Tibial artery (tissue), 4 donors: ENCODE measurements at regions not wholly inside any gene's neighbourhood (a gene's known extent, or its start where the extent isn't known, plus 50 kb on each side); places are given as distances from the start of the nearest gene placed in this dataset.

Experiments used
- DNase-seq, 2 donors: peaks; one replicate each; pipeline ENCODE4 v3.0.0-alpha.2; 2019
- H3K27ac ChIP-seq, 2 donors: fragments of 200-600 bp; sonication (generic) in 1 of 2; 1 replicate in 1 of 2; 2 replicates in 1 of 2; pipeline ENCODE4 v1.5.1; 2018 to 2019; ENCODE audit warnings: mild to moderate bottlenecking in 1 of 2
- H3K27me3 ChIP-seq, 2 donors: fragments of 200-600 bp; sonication (generic) in 1 of 2; one replicate each; pipeline versions ENCODE4 v1.5.1 to v1.6.0; 2016 to 2019
- H3K36me3 ChIP-seq, 3 donors: fragments of 200-600 bp; sonication (generic) in 2 of 3; one replicate each; pipeline ENCODE4 v1.5.1; 2016 to 2019; ENCODE audit warnings: mild to moderate bottlenecking in 2 of 3
- H3K4me1 ChIP-seq, 4 donors: fragments of 200-600 bp; sonication (generic) in 2 of 4; 1 replicate in 3 of 4; 2 replicates in 1 of 4; pipeline ENCODE4 v1.5.1; 2016 to 2019
- H3K4me3 ChIP-seq, 2 donors: fragments of 200-600 bp; sonication (generic) in 1 of 2; 1 replicate in 1 of 2; 2 replicates in 1 of 2; pipeline ENCODE4 v1.5.1; 2018 to 2019; ENCODE audit warnings: mild to moderate bottlenecking in 2 of 2
- H3K9me3 ChIP-seq, 3 donors: fragments of 200-600 bp; sonication (generic) in 1 of 3; one replicate each; pipeline ENCODE4 v1.5.1; 2016 to 2019
- intact Hi-C: fragments of 100-400 bp; cut with DNase I; formaldehyde crosslinking; loops from one replicate; pipeline ENCODE4 v1.15.0; 2023; ENCODE audit warnings: low total_unique reads
- TF ChIP-seq, protein P1 (sequence below), 2 experiments: fragments of 200-600 bp in 1 of 2; fragments of 450-650 bp in 1 of 2; IDR thresholded peaks; one replicate each; pipeline ENCODE4 v1.5.1; 2017 to 2019; ENCODE audit warnings: antibody characterized with exemption in 2 of 2, mild to moderate bottlenecking in 1 of 2, moderate library complexity in 1 of 2

DNA sequence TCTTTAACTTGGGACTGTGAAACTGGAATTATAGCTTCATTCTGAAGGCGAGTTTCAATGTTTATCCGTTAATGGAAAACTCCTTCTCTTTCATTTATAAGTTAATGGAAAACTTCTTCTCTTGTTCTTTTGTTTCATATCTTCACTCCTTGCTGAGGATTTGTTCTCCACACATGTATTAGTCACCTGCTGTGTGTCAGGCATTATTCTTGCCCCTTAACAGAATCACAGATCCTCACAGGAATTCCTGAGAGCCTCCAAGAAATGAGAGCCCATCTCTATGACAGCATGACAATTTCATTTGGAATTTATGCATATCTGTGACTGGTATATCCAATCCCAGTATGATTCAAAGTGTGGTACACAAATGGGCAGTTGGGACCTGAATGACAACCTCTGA is 545.8 kb downstream of the BCL11A start:
- DNase-seq: no peak
- Histone ChIP-seq H3K36me3 (no peaks in the 10 kb centered on the region), H3K27me3 (no peaks in the 10 kb centered on the region), H3K9me3 (no peaks in the 10 kb centered on the region), H3K27ac (no peak overlapping the region), H3K4me3 (no peak overlapping the region), H3K4me1 (no peaks in the 10 kb centered on the region)
- intact Hi-C loops: no loop called here
- TF ChIP-seq, protein P1, sequence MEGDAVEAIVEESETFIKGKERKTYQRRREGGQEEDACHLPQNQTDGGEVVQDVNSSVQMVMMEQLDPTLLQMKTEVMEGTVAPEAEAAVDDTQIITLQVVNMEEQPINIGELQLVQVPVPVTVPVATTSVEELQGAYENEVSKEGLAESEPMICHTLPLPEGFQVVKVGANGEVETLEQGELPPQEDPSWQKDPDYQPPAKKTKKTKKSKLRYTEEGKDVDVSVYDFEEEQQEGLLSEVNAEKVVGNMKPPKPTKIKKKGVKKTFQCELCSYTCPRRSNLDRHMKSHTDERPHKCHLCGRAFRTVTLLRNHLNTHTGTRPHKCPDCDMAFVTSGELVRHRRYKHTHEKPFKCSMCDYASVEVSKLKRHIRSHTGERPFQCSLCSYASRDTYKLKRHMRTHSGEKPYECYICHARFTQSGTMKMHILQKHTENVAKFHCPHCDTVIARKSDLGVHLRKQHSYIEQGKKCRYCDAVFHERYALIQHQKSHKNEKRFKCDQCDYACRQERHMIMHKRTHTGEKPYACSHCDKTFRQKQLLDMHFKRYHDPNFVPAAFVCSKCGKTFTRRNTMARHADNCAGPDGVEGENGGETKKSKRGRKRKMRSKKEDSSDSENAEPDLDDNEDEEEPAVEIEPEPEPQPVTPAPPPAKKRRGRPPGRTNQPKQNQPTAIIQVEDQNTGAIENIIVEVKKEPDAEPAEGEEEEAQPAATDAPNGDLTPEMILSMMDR (IDR thresholded peaks at IDR 0.05): no peak

DNA sequence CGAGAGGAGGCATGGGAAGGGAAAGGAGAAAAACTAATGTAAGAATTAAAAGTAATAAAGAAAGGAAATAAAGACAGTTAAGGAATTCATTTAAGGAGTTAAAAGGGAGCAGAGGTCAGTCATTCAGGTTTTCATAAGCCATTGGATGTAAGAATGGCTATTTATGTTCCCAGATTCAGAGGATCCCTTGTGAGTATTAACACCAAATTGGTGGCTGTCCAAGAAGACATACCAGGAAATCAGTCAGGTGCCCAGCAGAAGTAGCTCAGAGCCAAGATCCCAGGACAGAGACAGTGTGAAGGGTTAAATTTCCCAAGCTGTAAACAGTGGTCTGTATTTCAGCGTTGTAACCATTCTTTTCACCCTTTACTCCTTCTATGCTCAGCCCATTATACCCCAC is 550.4 kb downstream of the BCL11A start:
- TF ChIP-seq, protein P1 (IDR thresholded peaks at IDR 0.05): no peak
- no peak for DNase-seq
- H3K27me3 ChIP-seq: no peaks in the 10 kb centered on the region
- intact Hi-C loops: no loop called here
- H3K36me3 ChIP-seq: no peaks in the 10 kb centered on the region
- no peak overlapping the region for H3K4me3 ChIP-seq
- no peaks in the 10 kb centered on the region for H3K4me1 ChIP-seq
- H3K9me3 ChIP-seq: no peaks in the 10 kb centered on the region
- H3K27ac ChIP-seq: no peak overlapping the region

DNA sequence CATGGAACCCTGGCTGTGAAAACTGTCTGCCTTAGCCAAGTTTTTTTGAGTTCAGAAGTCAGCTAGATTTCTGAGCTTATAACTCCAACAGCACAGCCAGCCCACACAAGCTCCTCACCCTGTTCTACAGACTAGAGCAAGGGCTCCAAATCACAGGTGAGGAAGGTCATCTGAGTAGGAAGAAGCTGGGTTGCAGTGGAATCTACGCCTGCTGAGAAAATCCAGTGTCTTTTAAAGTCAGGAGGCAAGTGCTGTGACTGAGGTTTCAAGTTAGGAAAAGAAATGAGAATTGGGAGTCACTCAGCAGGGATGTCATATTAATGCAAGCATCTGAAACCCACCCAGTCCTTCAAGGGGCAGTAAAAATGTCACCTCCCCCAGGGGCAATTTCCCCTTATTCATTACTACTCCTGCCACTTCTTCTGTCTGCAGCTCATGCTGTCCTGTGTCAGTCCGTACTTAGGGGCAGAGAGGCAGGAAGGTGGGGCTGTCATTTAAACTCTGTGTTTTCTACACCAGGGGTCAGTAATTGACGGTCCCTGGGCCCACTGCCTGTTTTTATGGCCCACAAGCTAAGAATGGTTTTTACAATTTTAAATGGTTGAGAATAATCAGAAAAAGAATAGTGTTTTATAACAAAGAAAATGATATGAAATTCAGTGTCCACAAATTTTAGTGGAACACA is 551.1 kb downstream of the BCL11A start:
- DNase-seq: no peak
- intact Hi-C loops: no loop called here
- Histone ChIP-seq H3K27ac (no peak overlapping the region), H3K27me3 (no peaks in the 10 kb centered on the region), H3K4me3 (no peak overlapping the region), H3K4me1 (no peaks in the 10 kb centered on the region), H3K9me3 (no peaks in the 10 kb centered on the region), H3K36me3 (no peaks in the 10 kb centered on the region)
- TF ChIP-seq, protein P1 (IDR thresholded peaks at IDR 0.05): no peak

DNA sequence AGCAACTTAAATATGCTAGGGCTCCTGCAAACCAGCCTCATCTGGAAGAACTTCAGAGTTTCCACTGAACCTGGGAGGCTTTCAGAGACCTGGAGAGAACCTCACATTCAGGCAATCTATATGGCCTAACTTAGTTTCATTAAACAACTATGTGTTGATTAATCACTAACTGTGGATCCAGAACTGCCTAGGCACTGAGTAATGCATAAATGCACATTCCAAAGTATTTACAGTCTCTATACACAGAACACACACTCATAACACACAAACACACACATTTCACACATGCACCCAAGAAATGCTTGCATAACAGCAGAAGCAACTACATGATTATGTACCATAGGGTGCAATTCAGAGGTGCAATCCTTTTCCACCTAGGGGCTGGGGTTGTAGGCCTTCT is 552.8 kb downstream of the BCL11A start:
- no peaks in the 10 kb centered on the region for H3K36me3 ChIP-seq
- no peak overlapping the region for H3K27ac ChIP-seq
- TF ChIP-seq, protein P1 (IDR thresholded peaks at IDR 0.05): no peak
- no peaks in the 10 kb centered on the region for H3K9me3 ChIP-seq
- H3K27me3 ChIP-seq: no peaks in the 10 kb centered on the region
- intact Hi-C loops: no loop called here
- no peak for DNase-seq
- no peak overlapping the region for H3K4me3 ChIP-seq
- H3K4me1 ChIP-seq: no peaks in the 10 kb centered on the region

DNA sequence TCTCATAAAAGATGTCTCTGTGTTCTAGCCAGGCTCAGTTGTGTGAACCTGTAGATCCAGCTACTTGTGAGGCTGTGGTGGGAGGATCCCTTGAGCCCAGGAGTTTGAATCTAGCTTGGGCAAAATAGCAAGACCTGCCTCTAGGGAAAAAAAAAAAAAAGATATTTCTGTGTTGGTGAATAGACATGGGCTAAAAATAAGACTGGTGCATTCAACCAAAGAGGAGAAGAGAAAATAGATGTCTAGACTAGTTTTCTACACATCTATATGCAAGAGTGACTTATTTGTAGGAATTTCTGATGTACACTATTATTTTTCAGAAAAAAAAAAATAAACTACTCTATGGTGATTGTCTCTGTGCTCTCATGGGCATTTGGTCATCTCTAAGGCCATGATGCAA is 555.1 kb downstream of the BCL11A start:
- TF ChIP-seq, protein P1 (IDR thresholded peaks at IDR 0.05): no peak
- intact Hi-C loops: no loop called here
- Histone ChIP-seq H3K9me3 (no peaks in the 10 kb centered on the region), H3K4me3 (no peak overlapping the region), H3K36me3 (no peaks in the 10 kb centered on the region), H3K27me3 (no peaks in the 10 kb centered on the region), H3K27ac (no peak overlapping the region), H3K4me1 (no peaks in the 10 kb centered on the region)
- no peak for DNase-seq

DNA sequence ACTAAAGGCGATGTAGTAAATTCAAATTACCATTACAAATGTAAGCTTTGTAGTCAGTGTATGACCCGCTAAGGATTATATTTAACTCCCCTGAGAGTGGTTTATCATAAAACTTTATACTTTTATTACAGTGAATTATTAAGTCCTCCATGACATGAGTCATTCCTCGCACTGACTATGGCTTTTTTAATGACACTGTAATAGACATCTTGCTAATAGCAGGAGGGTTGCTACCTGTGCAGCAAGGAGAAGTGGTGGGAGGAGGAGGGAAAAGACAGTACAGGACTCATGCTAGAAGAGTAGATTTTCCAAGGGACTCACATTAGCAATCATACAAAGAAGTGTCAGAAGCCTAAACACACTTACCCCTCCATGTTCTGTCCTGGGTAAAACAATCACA is 556.1 kb downstream of the BCL11A start:
- Histone ChIP-seq H3K27ac (no peak overlapping the region), H3K4me3 (no peak overlapping the region), H3K9me3 (no peaks in the 10 kb centered on the region), H3K4me1 (no peaks in the 10 kb centered on the region), H3K36me3 (no peaks in the 10 kb centered on the region), H3K27me3 (no peaks in the 10 kb centered on the region)
- intact Hi-C loops: no loop called here
- TF ChIP-seq, protein P1 (IDR thresholded peaks at IDR 0.05): no peak
- DNase-seq: no peak
